Skin epidermis (tissue), 12 donors: ENCODE measurements at regions not wholly inside any gene's neighbourhood (a gene's known extent, or its start where the extent isn't known, plus 50 kb on each side); places are given as distances from the start of the nearest gene placed in this dataset.

ENCODE experiments used
- H3K27ac ChIP-seq, 21 experiments: fragments of 200-600 bp; sonication (generic) in 11 of 21; one replicate each; pipeline ENCODE4 v1.5.0; 2020; ENCODE audit warnings: mild to moderate bottlenecking in 3 of 21, inconsistent platforms in 2 of 21, moderate library complexity in 2 of 21
- H3K4me3 ChIP-seq, 7 experiments: fragments of 200-600 bp; sonication (generic) in 2 of 7; one replicate each; pipeline ENCODE4 v1.5.0; 2020; ENCODE audit warnings: inconsistent platforms in 2 of 7, mild to moderate bottlenecking in 2 of 7, moderate library complexity in 1 of 7

- Histone ChIP-seq H3K4me3 (no peak overlapping the region), H3K27ac (no peak overlapping the region)
These were observed 297.8 kb upstream of the SPRED2 start for GRCh38 chr2:65730186-65730585.

GRCh38 chr2:65729246-65729645, 296.8 kb upstream of the SPRED2 start:
- Histone ChIP-seq H3K4me3 (no peak overlapping the region), H3K27ac (no peak overlapping the region)

- Histone ChIP-seq H3K4me3 (no peak overlapping the region), H3K27ac (no peak overlapping the region)
These were observed 296.2 kb upstream of the SPRED2 start for GRCh38 chr2:65728477-65729180.

- Histone ChIP-seq H3K4me3 (no peak overlapping the region), H3K27ac (no peak overlapping the region)
These were observed 295.4 kb upstream of the SPRED2 start for GRCh38 chr2:65727816-65728215.

GRCh38 chr2:65727381-65727780, 295.0 kb upstream of the SPRED2 start:
- H3K4me3 ChIP-seq = no peak overlapping the region
- no peak overlapping the region for H3K27ac ChIP-seq

GRCh38 chr2:65724752-65725151, 292.4 kb upstream of the SPRED2 start:
- no peak overlapping the region for H3K27ac ChIP-seq

GRCh38 chr2:65724336-65724735, 291.9 kb upstream of the SPRED2 start:
- H3K4me3 ChIP-seq = no peak overlapping the region
- H3K27ac ChIP-seq = no peak overlapping the region

More at GRCh38 chr2:65724752-65725151, 292.4 kb upstream of the SPRED2 start:
- H3K4me3 ChIP-seq = no peak overlapping the region

GRCh38 chr2:65722028-65722778, 289.8 kb upstream of the SPRED2 start:
- Histone ChIP-seq H3K27ac (no peak overlapping the region), H3K4me3 (no peak overlapping the region)

- H3K4me3 ChIP-seq = no peak overlapping the region
- H3K27ac ChIP-seq = no peak overlapping the region
These were observed 284.3 kb upstream of the SPRED2 start for GRCh38 chr2:65716698-65717097.

GRCh38 chr2:65715323-65715722, 282.9 kb upstream of the SPRED2 start:
- H3K27ac ChIP-seq = no peak overlapping the region
- H3K4me3 ChIP-seq = no peak overlapping the region

GRCh38 chr2:65714866-65715265, 282.5 kb upstream of the SPRED2 start:
- no peak overlapping the region for H3K4me3 ChIP-seq
- H3K27ac ChIP-seq = no peak overlapping the region

- no peak overlapping the region for H3K4me3 ChIP-seq
- H3K27ac ChIP-seq = no peak overlapping the region
These were observed 279.5 kb upstream of the SPRED2 start for GRCh38 chr2:65711863-65712262.

- Histone ChIP-seq H3K4me3 (no peak overlapping the region), H3K27ac (no peak overlapping the region)
These were observed 278.4 kb upstream of the SPRED2 start for GRCh38 chr2:65710779-65711295.

- H3K27ac ChIP-seq = no peak overlapping the region
- H3K4me3 ChIP-seq = no peak overlapping the region
These were observed 278.0 kb upstream of the SPRED2 start for GRCh38 chr2:65710356-65710755.

GRCh38 chr2:65708086-65708485, 275.7 kb upstream of the SPRED2 start:
- H3K27ac ChIP-seq = no peak overlapping the region

GRCh38 chr2:65706411-65706810, 274.0 kb upstream of the SPRED2 start:
- no peak overlapping the region for H3K27ac ChIP-seq
- H3K4me3 ChIP-seq = no peak overlapping the region

More at GRCh38 chr2:65708086-65708485, 275.7 kb upstream of the SPRED2 start:
- no peak overlapping the region for H3K4me3 ChIP-seq

GRCh38 chr2:65701191-65701590, 268.8 kb upstream of the SPRED2 start:
- H3K4me3 ChIP-seq = no peak overlapping the region
- H3K27ac ChIP-seq = no peak overlapping the region

GRCh38 chr2:65700720-65701119, 268.3 kb upstream of the SPRED2 start:
- Histone ChIP-seq H3K4me3 (no peak overlapping the region), H3K27ac (no peak overlapping the region)

- Histone ChIP-seq H3K4me3 (no peak overlapping the region), H3K27ac (no peak overlapping the region)
These were observed 267.7 kb upstream of the SPRED2 start for GRCh38 chr2:65700004-65700651.

- Histone ChIP-seq H3K4me3 (no peak overlapping the region), H3K27ac (no peak overlapping the region)
These were observed 259.4 kb upstream of the SPRED2 start for GRCh38 chr2:65691816-65692215.
